IMR-90 (cell line): ENCODE measurements at regions not wholly inside any gene's neighbourhood (a gene's known extent, or its start where the extent isn't known, plus 50 kb on each side); places are given as distances from the start of the nearest gene placed in this dataset.

ENCODE experiments used
- ATAC-seq: fragments of 200-7000 bp; cut with Tn5 transposase; 2 replicates; pipeline ENCODE4 v1.9.1; 2020; ENCODE audit warnings: low read depth, mild to moderate bottlenecking, moderate library complexity
- BruUV-seq: library from RNA; stranded (reverse); fragments of 400-500 nt; replicated peaks from 2 replicates; lab custom pipeline; 2021; lab: Mats Ljungman, UMichigan
- CTCF ChIA-PET: fragments of 300-600 bp; formaldehyde crosslinking; extraction: SDS; loops from one replicate; lab custom pipeline; 2021; ENCODE audit warnings: antibody characterized with exemption; lab: Yijun Ruan, JAX
- POLR2A ChIA-PET: fragments of 300-600 bp; sonication (Branson Sonifier 250); formaldehyde crosslinking; loops from one replicate; lab custom pipeline; 2022; ENCODE audit warnings: antibody characterized with exemption; ENCODE audit not compliant: unreplicated experiment; lab: Charles Lee
- DNase-seq: peaks from one replicate; pipeline ENCODE4 v3.0.0; 2013
- H2AFZ ChIP-seq: replicated peaks from 2 replicates; pipeline ENCODE3; 2013; ENCODE audit warnings: low read length, mild to moderate bottlenecking; ENCODE audit not compliant: poor library complexity
- H2AK5ac ChIP-seq: 2 replicates; pipeline ENCODE4 v1.6.1; 2013; ENCODE audit warnings: low read depth, low read length, inconsistent platforms
- H2AK9ac ChIP-seq: replicated peaks from 2 replicates; pipeline ENCODE3; 2013; ENCODE audit warnings: mild to moderate bottlenecking, low read depth, low read length, moderate library complexity; ENCODE audit not compliant: poor library complexity
- H2BK120ac ChIP-seq: 2 replicates; pipeline ENCODE4 v1.6.1; 2013; ENCODE audit warnings: low read depth, low read length, inconsistent platforms
- H2BK15ac ChIP-seq: 3 replicates; pipeline ENCODE4 v1.6.1; 2013; ENCODE audit warnings: low read depth, low read length, inconsistent platforms
- H2BK20ac ChIP-seq: 2 replicates; pipeline ENCODE4 v1.6.1; 2013; ENCODE audit warnings: low read depth, mild to moderate bottlenecking, inconsistent platforms, low read length, moderate library complexity
- H2BK5ac ChIP-seq: 2 replicates; pipeline ENCODE4 v1.6.1; 2013; ENCODE audit warnings: mild to moderate bottlenecking, low read depth, low read length, inconsistent platforms; ENCODE audit not compliant: poor library complexity, severe bottlenecking
- H3K14ac ChIP-seq: replicated peaks from 2 replicates; pipeline ENCODE4 v1.6.1; 2013; ENCODE audit warnings: low read depth, low read length, inconsistent platforms
- H3K18ac ChIP-seq: 2 replicates; pipeline ENCODE4 v1.6.1; 2013; ENCODE audit warnings: low read depth, low read length, control low read depth
- H3K23ac ChIP-seq: 2 replicates; pipeline ENCODE4 v1.6.1; 2013; ENCODE audit warnings: low read depth, low read length, inconsistent platforms
- H3K27ac ChIP-seq: 2 replicates; pipeline ENCODE4 v1.5.1; 2013; ENCODE audit warnings: mild to moderate bottlenecking, control low read depth, low read length; ENCODE audit not compliant: insufficient read depth
- H3K27me3 ChIP-seq: 2 replicates; pipeline ENCODE4 v1.6.1; 2013; ENCODE audit warnings: low read length; ENCODE audit not compliant: control insufficient read depth, insufficient read depth
- H3K36me3 ChIP-seq: 2 replicates; pipeline ENCODE4 v1.6.1; 2013; ENCODE audit warnings: low read length, mixed read lengths; ENCODE audit not compliant: control insufficient read depth, insufficient read depth
- H3K4ac ChIP-seq: 2 replicates; pipeline ENCODE4 v1.6.1; 2013; ENCODE audit warnings: low read depth, low read length, inconsistent platforms
- H3K4me1 ChIP-seq: 2 replicates; pipeline ENCODE4 v1.6.1; 2013; ENCODE audit warnings: low read length, mixed read lengths; ENCODE audit not compliant: control insufficient read depth, insufficient read depth
- H3K4me2 ChIP-seq: 2 replicates; pipeline ENCODE4 v1.6.1; 2013; ENCODE audit warnings: low read depth, mild to moderate bottlenecking, control low read depth, low read length, moderate library complexity
- H3K4me3 ChIP-seq: 2 replicates; pipeline ENCODE4 v1.5.1; 2013; ENCODE audit warnings: low read depth, mild to moderate bottlenecking, control low read depth, low read length, moderate library complexity; ENCODE audit not compliant: insufficient read depth
- H3K56ac ChIP-seq: 2 replicates; pipeline ENCODE4 v1.6.1; 2013; ENCODE audit warnings: low read length, inconsistent platforms; ENCODE audit not compliant: insufficient read depth; ENCODE audit errors: extremely low read depth
- H3K79me1 ChIP-seq, 2 experiments: 2 replicates each; pipeline ENCODE4 v1.6.1; 2013; ENCODE audit warnings: low read length in 2 of 2, inconsistent platforms in 1 of 2, low read depth in 1 of 2
- H3K9ac ChIP-seq: 2 replicates; pipeline ENCODE4 v1.6.1; 2013; ENCODE audit warnings: low read depth, low read length, control low read depth
- H3K9me1 ChIP-seq: 2 replicates; pipeline ENCODE4 v1.6.1; 2013; ENCODE audit warnings: low read length, inconsistent platforms; ENCODE audit not compliant: insufficient read depth
- H3K9me3 ChIP-seq: 2 replicates; pipeline ENCODE4 v1.6.1; 2013; ENCODE audit warnings: low read length; ENCODE audit not compliant: control insufficient read depth, insufficient read depth
- H4K20me1 ChIP-seq: 2 replicates; pipeline ENCODE4 v1.6.1; 2013; ENCODE audit warnings: low read length, inconsistent platforms; ENCODE audit not compliant: insufficient read depth
- H4K5ac ChIP-seq: 2 replicates; pipeline ENCODE4 v1.6.1; 2013; ENCODE audit warnings: mild to moderate bottlenecking, low read depth, low read length, control low read depth
- H4K8ac ChIP-seq, 2 experiments: 2 replicates each; pipeline ENCODE4 v1.6.1; 2013; ENCODE audit warnings: low read depth in 2 of 2, low read length in 2 of 2, control low read depth in 1 of 2, inconsistent platforms in 1 of 2
- H4K91ac ChIP-seq: 2 replicates; pipeline ENCODE4 v1.6.1; 2013; ENCODE audit warnings: low read depth, low read length, inconsistent platforms; ENCODE audit not compliant: insufficient read depth
- CEBPB ChIP-seq: IDR thresholded peaks from 2 replicates; pipeline ENCODE4 v1.6.1; 2012; ENCODE audit warnings: low read depth, low read length, improper control_type of control experiment
- FOS ChIP-seq: fragments of 150-350 bp; IDR thresholded peaks from 2 replicates; pipeline ENCODE4 v1.6.1; 2016; ENCODE audit warnings: low read depth, low read length
- POLR2A ChIP-seq: IDR thresholded peaks from 2 replicates; pipeline ENCODE4 v1.6.1; 2012; ENCODE audit warnings: mild to moderate bottlenecking, low read depth, low read length
- RCOR1 ChIP-seq: IDR thresholded peaks from 2 replicates; pipeline ENCODE4 v1.6.1; 2012; ENCODE audit warnings: mild to moderate bottlenecking, low read length, improper control_type of control experiment; ENCODE audit not compliant: insufficient replicate concordance
- SMC3 ChIP-seq: fragments of 150-350 bp; IDR thresholded peaks from 2 replicates; pipeline ENCODE4 v1.6.1; 2016; ENCODE audit warnings: low read depth, mild to moderate bottlenecking, antibody characterized with exemption, low read length, moderate library complexity
- WGBS, 2 experiments: methylation state at CpG; one replicate each; pipeline versions ENCODE4 v1.1.5 to v1.1.7; 2013; ENCODE audit warnings: missing lambda C conversion rate in 2 of 2; ENCODE audit not compliant: insufficient read length in 1 of 2; ENCODE audit errors: extremely low coverage in 2 of 2; 5-methylcytosine and 5-hydroxymethylcytosine counted together
- dilution Hi-C: fragments of 300-500 bp; cut with HindIII; formaldehyde crosslinking; loops from one replicate; pipeline ENCODE4 v1.14.3; 2018; ENCODE audit warnings: low sequenced_read_pairs; ENCODE audit not compliant: unreplicated experiment
- in situ Hi-C: fragments of 300-500 bp; cut with MboI; formaldehyde crosslinking; loops from 3 replicates; pipeline ENCODE4 v1.14.3; 2019; ENCODE audit warnings: low sequenced_read_pairs, inconsistent platforms, mixed read lengths
- intact Hi-C: fragments of 100-400 bp; cut with micrococcal nuclease; formaldehyde crosslinking; loops from 2 replicates; pipeline ENCODE4 v1.10.0; 2022
- TF ChIP-seq, protein P1 (sequence below): conservative IDR thresholded peaks from 2 replicates; pipeline ENCODE4 v1.5.1; 2012; ENCODE audit warnings: mild to moderate bottlenecking, low read depth, low read length, improper control_type of control experiment

- Histone ChIP-seq H3K56ac (no peak overlapping the region), H3K14ac (no peak overlapping the region), H4K20me1 (no peaks in the 10 kb centered on the region), H3K9me3 (peaks cover 6% of the 10 kb centered on the region; the same call in 1 of the 2 replicates), H3K27ac (no peak overlapping the region), H3K27me3 (no peaks in the 10 kb centered on the region), H2BK5ac (no peak overlapping the region), H3K9me1 (no peaks in the 10 kb centered on the region), H3K4me2 (no peak overlapping the region), H4K91ac (no peak overlapping the region), H2AK5ac (no peak overlapping the region), H2BK120ac (no peak overlapping the region), H2BK20ac (no peak overlapping the region), H3K4ac (no peak overlapping the region), H3K9ac (no peak overlapping the region), H3K79me1 (no peaks in the 10 kb centered on the region), H4K8ac (no peak overlapping the region), H4K5ac (no peak overlapping the region), H2AFZ (no peak overlapping the region), H2BK15ac (no peak overlapping the region), H3K4me1 (no peaks in the 10 kb centered on the region), H3K23ac (no peak overlapping the region), H3K18ac (no peak overlapping the region), H3K36me3 (no peaks in the 10 kb centered on the region), H2AK9ac (no peak overlapping the region), H3K4me3 (no peak overlapping the region)
- intact Hi-C loops (no loop called here), dilution Hi-C loops (no loop called here), in situ Hi-C loops (no loop called here)
- CTCF ChIA-PET = no interaction called here
- DNase-seq (no peak), ATAC-seq (no peak)
- no CpG with 5 or more reads among the region's 4 CpGs for WGBS, 2 experiments
- POLR2A ChIA-PET = no interaction called here
- no peak for TF ChIP-seq FOS
- TF ChIP-seq, protein P1, sequence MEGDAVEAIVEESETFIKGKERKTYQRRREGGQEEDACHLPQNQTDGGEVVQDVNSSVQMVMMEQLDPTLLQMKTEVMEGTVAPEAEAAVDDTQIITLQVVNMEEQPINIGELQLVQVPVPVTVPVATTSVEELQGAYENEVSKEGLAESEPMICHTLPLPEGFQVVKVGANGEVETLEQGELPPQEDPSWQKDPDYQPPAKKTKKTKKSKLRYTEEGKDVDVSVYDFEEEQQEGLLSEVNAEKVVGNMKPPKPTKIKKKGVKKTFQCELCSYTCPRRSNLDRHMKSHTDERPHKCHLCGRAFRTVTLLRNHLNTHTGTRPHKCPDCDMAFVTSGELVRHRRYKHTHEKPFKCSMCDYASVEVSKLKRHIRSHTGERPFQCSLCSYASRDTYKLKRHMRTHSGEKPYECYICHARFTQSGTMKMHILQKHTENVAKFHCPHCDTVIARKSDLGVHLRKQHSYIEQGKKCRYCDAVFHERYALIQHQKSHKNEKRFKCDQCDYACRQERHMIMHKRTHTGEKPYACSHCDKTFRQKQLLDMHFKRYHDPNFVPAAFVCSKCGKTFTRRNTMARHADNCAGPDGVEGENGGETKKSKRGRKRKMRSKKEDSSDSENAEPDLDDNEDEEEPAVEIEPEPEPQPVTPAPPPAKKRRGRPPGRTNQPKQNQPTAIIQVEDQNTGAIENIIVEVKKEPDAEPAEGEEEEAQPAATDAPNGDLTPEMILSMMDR = no peak
- TF ChIP-seq POLR2A = no peak
- TF ChIP-seq CEBPB = no peak
- no peak for TF ChIP-seq SMC3
- no peak for TF ChIP-seq RCOR1
- no TSS peak for BruUV-seq
These were observed 327.3 kb upstream of the ANO5 start for GRCh38 chr11:21865541-21865940.
